Peyer's patch (tissue), 4 donors: ENCODE measurements at regions not wholly inside any gene's neighbourhood (a gene's known extent, or its start where the extent isn't known, plus 50 kb on each side); places are given as distances from the start of the nearest gene placed in this dataset.

Experiments
- DNase-seq, 3 donors: peaks; one replicate each; pipeline ENCODE4 v3.0.0-alpha.2; 2017 to 2019
- H3K27ac ChIP-seq, 4 donors: fragments of 200-600 bp; sonication (generic); one replicate each; pipeline ENCODE4 v1.5.1; 2016 to 2019
- H3K27me3 ChIP-seq, 2 donors: fragments of 200-600 bp; sonication (generic); one replicate each; pipeline ENCODE4 v1.5.1; 2019
- H3K36me3 ChIP-seq, 3 donors: fragments of 200-600 bp; sonication (generic); one replicate each; pipeline ENCODE4 v1.5.1; 2016 to 2019
- H3K4me1 ChIP-seq, 4 donors: fragments of 200-600 bp; sonication (generic); one replicate each; pipeline ENCODE4 v1.5.1; 2016 to 2019
- H3K4me3 ChIP-seq, 4 donors: fragments of 200-600 bp; sonication (generic); 1 replicate in 3 of 4; 2 replicates in 1 of 4; pipeline ENCODE4 v1.5.1; 2016 to 2019; ENCODE audit warnings: mild to moderate bottlenecking in 1 of 4
- H3K9me3 ChIP-seq, 4 donors: fragments of 200-600 bp; sonication (generic); one replicate each; pipeline ENCODE4 v1.5.1; 2016 to 2019; ENCODE audit warnings: mild to moderate bottlenecking in 1 of 4
- POLR2A ChIP-seq, 2 donors: fragments of 450-650 bp; IDR thresholded peaks; one replicate each; pipeline ENCODE4 v1.5.1; 2017; ENCODE audit warnings: antibody characterized with exemption in 2 of 2, mild to moderate bottlenecking in 2 of 2, moderate library complexity in 2 of 2
- TF ChIP-seq, protein P1 (sequence below), 6 experiments: fragments of 450-650 bp in 4 of 6; fragments of 200-600 bp in 2 of 6; sonication (generic) in 1 of 6; IDR thresholded peaks; one replicate each; pipeline ENCODE4 v1.5.1; 2017 to 2019; ENCODE audit warnings: antibody characterized with exemption in 6 of 6, mild to moderate bottlenecking in 3 of 6, moderate library complexity in 1 of 6

DNA sequence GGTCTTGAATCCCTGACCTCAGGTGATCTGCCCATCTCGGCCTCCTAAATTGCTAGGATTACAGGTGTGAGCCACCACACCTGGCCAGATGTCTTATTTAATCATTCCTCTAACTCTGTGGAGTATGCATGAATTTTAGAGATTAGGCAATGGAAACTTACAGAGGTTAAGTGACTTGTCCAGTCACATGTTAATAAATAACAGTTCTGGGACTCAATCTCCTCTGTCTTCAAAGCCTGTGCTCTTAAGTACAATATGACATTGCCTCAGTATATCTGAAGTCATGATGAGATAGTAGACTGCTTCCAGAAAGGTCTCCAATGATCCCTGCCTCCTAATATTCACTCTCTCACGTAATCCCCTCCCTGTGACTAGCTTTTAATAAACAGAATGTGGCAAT, 72.9 kb upstream of the TDRD3 start:
- H3K27me3 ChIP-seq = no peaks in the 10 kb centered on the region
- no peaks in the 10 kb centered on the region for H3K36me3 ChIP-seq
- no peak overlapping the region for H3K4me3 ChIP-seq
- DNase-seq = no peak
- H3K4me1 ChIP-seq = peaks cover 0 to 4% (median 0%) of the 10 kb centered on the region in 4 donors
- no peak for TF ChIP-seq POLR2A (IDR thresholded peaks at IDR 0.05)
- TF ChIP-seq, protein P1, sequence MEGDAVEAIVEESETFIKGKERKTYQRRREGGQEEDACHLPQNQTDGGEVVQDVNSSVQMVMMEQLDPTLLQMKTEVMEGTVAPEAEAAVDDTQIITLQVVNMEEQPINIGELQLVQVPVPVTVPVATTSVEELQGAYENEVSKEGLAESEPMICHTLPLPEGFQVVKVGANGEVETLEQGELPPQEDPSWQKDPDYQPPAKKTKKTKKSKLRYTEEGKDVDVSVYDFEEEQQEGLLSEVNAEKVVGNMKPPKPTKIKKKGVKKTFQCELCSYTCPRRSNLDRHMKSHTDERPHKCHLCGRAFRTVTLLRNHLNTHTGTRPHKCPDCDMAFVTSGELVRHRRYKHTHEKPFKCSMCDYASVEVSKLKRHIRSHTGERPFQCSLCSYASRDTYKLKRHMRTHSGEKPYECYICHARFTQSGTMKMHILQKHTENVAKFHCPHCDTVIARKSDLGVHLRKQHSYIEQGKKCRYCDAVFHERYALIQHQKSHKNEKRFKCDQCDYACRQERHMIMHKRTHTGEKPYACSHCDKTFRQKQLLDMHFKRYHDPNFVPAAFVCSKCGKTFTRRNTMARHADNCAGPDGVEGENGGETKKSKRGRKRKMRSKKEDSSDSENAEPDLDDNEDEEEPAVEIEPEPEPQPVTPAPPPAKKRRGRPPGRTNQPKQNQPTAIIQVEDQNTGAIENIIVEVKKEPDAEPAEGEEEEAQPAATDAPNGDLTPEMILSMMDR (IDR thresholded peaks at IDR 0.05) = no peak
- H3K27ac ChIP-seq = no peak overlapping the region
- no peaks in the 10 kb centered on the region for H3K9me3 ChIP-seq

DNA sequence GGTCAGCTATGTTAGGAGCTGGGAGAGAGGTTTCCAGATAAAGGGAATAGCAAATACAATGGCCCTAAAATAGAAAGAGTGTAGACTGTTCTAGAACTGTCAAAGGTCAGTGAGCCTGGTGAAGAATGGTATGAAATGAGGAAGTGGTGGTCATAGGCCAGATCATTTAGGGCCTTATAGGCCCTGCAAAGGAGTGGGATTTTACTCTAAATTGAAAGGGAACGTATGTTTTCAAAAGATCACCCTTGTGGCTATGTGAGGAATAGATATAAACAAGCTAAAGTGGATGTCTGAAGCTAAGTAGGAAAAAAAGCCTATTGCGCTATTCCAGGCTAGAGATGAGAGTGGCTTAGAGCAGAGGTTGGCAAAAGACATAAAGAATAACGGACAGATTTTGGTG, 70.7 kb upstream of the TDRD3 start:
- Histone ChIP-seq H3K36me3 (no peaks in the 10 kb centered on the region), H3K4me1 (peaks cover 0 to 4% (median 0%) of the 10 kb centered on the region in 4 donors), H3K27ac (no peak overlapping the region), H3K4me3 (no peak overlapping the region), H3K27me3 (no peaks in the 10 kb centered on the region), H3K9me3 (no peaks in the 10 kb centered on the region)
- DNase-seq = no peak
- TF ChIP-seq, protein P1 (IDR thresholded peaks at IDR 0.05) = no peak
- no peak for TF ChIP-seq POLR2A (IDR thresholded peaks at IDR 0.05)

DNA sequence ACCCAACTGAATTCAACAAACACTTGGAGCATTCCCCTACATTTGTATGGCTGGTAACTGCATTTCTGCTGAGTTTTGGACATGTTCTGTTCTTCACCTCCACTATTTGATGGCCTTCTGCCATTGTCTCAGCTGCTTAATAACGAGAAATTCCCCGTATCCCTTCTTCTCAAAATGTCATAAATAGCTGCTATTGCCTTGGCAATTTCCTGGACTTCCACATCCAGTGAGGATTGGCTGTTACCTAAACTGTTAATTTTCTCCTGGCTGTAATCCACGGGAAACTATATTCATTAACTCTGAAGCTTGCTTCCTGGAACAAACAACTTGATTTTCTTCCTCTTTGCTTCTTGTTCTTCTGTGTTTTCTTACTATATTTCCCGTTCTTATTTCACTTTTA, 69.5 kb upstream of the TDRD3 start:
- peaks cover 0 to 4% (median 0%) of the 10 kb centered on the region in 4 donors for H3K4me1 ChIP-seq
- H3K27ac ChIP-seq = no peak overlapping the region
- H3K4me3 ChIP-seq = no peak overlapping the region
- no peak for TF ChIP-seq POLR2A (IDR thresholded peaks at IDR 0.05)
- TF ChIP-seq, protein P1 (IDR thresholded peaks at IDR 0.05) = no peak
- H3K27me3 ChIP-seq = no peaks in the 10 kb centered on the region
- no peaks in the 10 kb centered on the region for H3K36me3 ChIP-seq
- no peak for DNase-seq
- H3K9me3 ChIP-seq = no peaks in the 10 kb centered on the region

DNA sequence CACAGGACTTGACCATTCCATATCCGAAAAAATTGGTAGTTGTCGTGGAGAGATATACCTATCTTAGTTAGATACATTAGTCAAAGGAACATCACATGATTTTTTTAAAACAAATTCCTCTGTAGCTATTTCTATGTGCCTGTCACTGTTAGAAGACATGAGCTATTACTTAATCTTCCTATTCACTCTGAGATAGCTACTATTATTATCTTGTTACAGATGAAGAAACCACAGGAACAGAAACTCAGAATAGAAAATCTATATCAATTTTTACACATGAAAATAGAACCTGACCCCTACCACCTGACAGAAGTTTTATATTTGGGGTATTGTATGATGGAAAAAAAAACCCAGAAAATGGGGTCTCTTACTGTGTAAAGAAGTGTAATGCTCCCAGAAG, 68.9 kb upstream of the TDRD3 start:
- no peak overlapping the region for H3K27ac ChIP-seq

DNA sequence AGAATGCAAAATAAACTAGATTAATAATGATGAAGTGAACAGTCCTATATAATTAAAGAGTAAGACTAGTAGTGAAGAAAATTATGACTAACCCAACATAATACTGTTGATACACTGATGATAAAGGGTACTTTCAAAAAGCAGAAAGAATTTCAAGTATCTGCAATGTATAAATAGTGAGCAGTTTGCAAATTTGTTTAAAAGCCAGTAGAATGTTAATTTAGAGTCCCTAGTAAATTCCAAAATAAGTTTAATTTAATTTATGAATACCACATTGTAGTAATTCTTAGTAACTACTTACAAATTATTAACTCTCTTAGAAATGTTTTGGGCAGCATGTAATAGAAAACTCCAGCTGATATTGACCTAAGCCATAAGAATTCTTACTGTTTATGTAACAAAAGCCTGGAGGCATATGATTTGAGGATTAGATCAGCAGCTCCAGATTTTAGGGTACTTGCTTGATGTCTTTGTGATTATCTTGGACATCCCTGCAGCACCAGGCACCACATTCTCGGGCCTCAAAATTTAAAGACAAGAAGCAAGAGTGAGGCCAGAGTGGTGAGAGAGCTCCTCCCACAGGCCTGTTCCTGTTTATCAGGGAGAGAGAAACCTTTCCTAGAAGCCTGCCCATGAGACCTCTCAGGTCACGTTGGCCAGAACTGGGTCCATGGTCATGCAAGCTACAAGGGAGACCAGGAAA, 67.6 kb upstream of the TDRD3 start:
- H3K9me3 ChIP-seq = no peaks in the 10 kb centered on the region
- H3K4me3 ChIP-seq = no peak overlapping the region
- H3K36me3 ChIP-seq = no peaks in the 10 kb centered on the region
- peak in 1 of 3 donors; percentile 49 for DNase-seq
- H3K27ac ChIP-seq = no peak overlapping the region
- TF ChIP-seq, protein P1 (IDR thresholded peaks at IDR 0.05) = peak in 3 of 6 experiments; percentile 25 to 59 (median 45)
- no peak for TF ChIP-seq POLR2A (IDR thresholded peaks at IDR 0.05)
- H3K4me1 ChIP-seq = peaks cover 0 to 4% (median 0%) of the 10 kb centered on the region in 4 donors
- no peaks in the 10 kb centered on the region for H3K27me3 ChIP-seq

More for the DNA sequence above, 68.9 kb upstream of the TDRD3 start:
- DNase-seq = no peak
- TF ChIP-seq, protein P1 (IDR thresholded peaks at IDR 0.05) = no peak
- no peak for TF ChIP-seq POLR2A (IDR thresholded peaks at IDR 0.05)
- peaks cover 0 to 4% (median 0%) of the 10 kb centered on the region in 4 donors for H3K4me1 ChIP-seq
- H3K4me3 ChIP-seq = no peak overlapping the region
- no peaks in the 10 kb centered on the region for H3K27me3 ChIP-seq
- H3K9me3 ChIP-seq = no peaks in the 10 kb centered on the region
- no peaks in the 10 kb centered on the region for H3K36me3 ChIP-seq
